ENCODE measurements at regions not wholly inside any gene's neighbourhood (a gene's known extent, or its start where the extent isn't known, plus 50 kb on each side); places are given as distances from the start of the nearest gene placed in this dataset.
"Not testable (repeated sequence)": the region's sequence is repeated elsewhere in the genome, so short reads cannot be mapped to it uniquely, and the experiment has no call there.

GRCh38 chr3:20808864-20809263, 622.9 kb upstream of the SGO1 start:
- DNase-seq: no peak

GRCh38 chr3:20798666-20799065, 612.7 kb upstream of the SGO1 start:
- no peak for DNase-seq

- DNase-seq: no peak
These were observed 601.0 kb upstream of the SGO1 start for GRCh38 chr3:20787005-20787404.

- no peak for DNase-seq
These were observed 590.7 kb upstream of the SGO1 start for GRCh38 chr3:20776692-20777091.

- no peak for DNase-seq
These were observed 590.3 kb upstream of the SGO1 start for GRCh38 chr3:20776286-20776685.

- DNase-seq: no peak
These were observed 587.4 kb upstream of the SGO1 start for GRCh38 chr3:20773320-20773984.

- no peak for DNase-seq
These were observed 586.9 kb upstream of the SGO1 start for GRCh38 chr3:20772869-20773268.

- no peak for DNase-seq
These were observed 583.4 kb upstream of the SGO1 start for GRCh38 chr3:20769430-20769829.

- no peak for DNase-seq
These were observed 575.0 kb upstream of the SGO1 start for GRCh38 chr3:20760981-20761380.

- no peak for DNase-seq
These were observed 566.4 kb upstream of the SGO1 start for GRCh38 chr3:20752416-20752815.

GRCh38 chr3:20751296-20751695, 565.3 kb upstream of the SGO1 start:
- no peak for DNase-seq

- DNase-seq: no peak
These were observed 561.7 kb upstream of the SGO1 start for GRCh38 chr3:20747741-20748140.

- DNase-seq: no peak
These were observed 557.7 kb upstream of the SGO1 start for GRCh38 chr3:20743553-20744321.

- DNase-seq: no peak
These were observed 557.0 kb upstream of the SGO1 start for GRCh38 chr3:20742903-20743552.

- no peak for DNase-seq
These were observed 555.4 kb upstream of the SGO1 start for GRCh38 chr3:20741381-20741780.

- no peak for DNase-seq
These were observed 553.8 kb upstream of the SGO1 start for GRCh38 chr3:20739814-20740213.

GRCh38 chr3:20736287-20736852, 550.4 kb upstream of the SGO1 start:
- no peak for DNase-seq

- no peak for DNase-seq
These were observed 543.2 kb upstream of the SGO1 start for GRCh38 chr3:20729185-20729584.

GRCh38 chr3:20726786-20727185, 540.8 kb upstream of the SGO1 start:
- no peak for DNase-seq

- DNase-seq: no peak
These were observed 538.2 kb upstream of the SGO1 start for GRCh38 chr3:20724241-20724640.

- DNase-seq: not testable (repeated sequence)
These were observed 530.4 kb upstream of the SGO1 start for GRCh38 chr3:20716425-20716824.

GRCh38 chr3:20701641-20702040, 515.6 kb upstream of the SGO1 start:
- DNase-seq: no peak

GRCh38 chr3:20700714-20701113, 514.7 kb upstream of the SGO1 start:
- no peak for DNase-seq

- DNase-seq: no peak
These were observed 512.9 kb upstream of the SGO1 start for GRCh38 chr3:20698896-20699295.
